ENCODE measurements at regions not wholly inside any gene's neighbourhood (a gene's known extent, or its start where the extent isn't known, plus 50 kb on each side); places are given as distances from the start of the nearest gene placed in this dataset.

DNA sequence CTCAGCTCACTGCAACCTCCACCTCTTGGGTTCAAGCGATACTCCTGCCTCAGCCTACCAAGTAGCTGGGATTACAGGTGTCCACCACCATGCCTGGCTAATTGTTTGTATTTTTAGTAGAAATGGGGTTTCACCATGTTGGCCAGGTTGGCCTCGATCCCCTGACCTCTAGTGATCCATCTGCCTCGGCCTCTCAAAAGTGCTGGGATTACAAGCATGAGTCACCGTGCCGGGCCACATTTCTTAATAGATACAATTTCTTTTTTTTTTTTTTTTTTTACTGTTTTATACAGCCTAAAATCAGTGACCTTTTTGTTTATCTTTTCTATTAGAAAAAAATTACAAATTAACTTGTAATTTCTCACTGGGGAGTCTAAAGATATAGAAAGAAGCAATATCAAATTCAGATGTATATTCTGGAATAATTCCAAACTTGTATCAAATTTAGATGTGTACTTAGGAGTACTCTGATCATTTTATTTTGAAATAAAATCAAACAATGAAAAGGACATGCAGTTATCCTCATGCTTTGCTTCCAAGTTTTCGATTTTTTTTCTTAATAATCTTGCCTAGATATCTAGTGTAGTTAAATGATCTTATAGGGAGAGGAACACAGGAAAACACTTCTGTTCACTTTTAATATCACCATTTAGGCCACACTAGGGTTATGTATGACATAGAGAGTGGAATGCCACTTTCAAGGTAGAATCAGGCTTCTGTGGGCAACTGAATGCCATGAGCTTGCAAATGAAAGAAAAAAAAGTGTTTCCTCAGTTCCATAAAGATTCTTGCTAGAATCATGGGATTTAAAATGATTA lies 1089.3 kb downstream of the SUCLG1 start:
- TF ChIP-seq SP3 (tag by site-specific recombination; IDR thresholded peaks at IDR 0.05) = no peak
- no peak for TF ChIP-seq FEZF1 (tag by site-specific recombination; IDR thresholded peaks at IDR 0.05)
- TF ChIP-seq, protein P1, sequence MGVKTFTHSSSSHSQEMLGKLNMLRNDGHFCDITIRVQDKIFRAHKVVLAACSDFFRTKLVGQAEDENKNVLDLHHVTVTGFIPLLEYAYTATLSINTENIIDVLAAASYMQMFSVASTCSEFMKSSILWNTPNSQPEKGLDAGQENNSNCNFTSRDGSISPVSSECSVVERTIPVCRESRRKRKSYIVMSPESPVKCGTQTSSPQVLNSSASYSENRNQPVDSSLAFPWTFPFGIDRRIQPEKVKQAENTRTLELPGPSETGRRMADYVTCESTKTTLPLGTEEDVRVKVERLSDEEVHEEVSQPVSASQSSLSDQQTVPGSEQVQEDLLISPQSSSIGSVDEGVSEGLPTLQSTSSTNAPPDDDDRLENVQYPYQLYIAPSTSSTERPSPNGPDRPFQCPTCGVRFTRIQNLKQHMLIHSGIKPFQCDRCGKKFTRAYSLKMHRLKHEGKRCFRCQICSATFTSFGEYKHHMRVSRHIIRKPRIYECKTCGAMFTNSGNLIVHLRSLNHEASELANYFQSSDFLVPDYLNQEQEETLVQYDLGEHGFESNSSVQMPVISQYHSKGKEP (tag by site-specific recombination; IDR thresholded peaks at IDR 0.05) = no peak
- no peak for TF ChIP-seq ZNF114 (tag by site-specific recombination; IDR thresholded peaks at IDR 0.05)
- no peak for TF ChIP-seq ZNF555 (tag by site-specific recombination; conservative IDR thresholded peaks at IDR 0.05)
- no peak for TF ChIP-seq ZNF549 (tag by site-specific recombination; IDR thresholded peaks at IDR 0.05)
- no peak for TF ChIP-seq ZNF558 (tag by site-specific recombination; IDR thresholded peaks at IDR 0.05)
- Histone ChIP-seq H3K4me3 (ENCODE audit: low read depth, low read length) (no peak overlapping the region), H3K36me3 (ENCODE audit: control insufficient read depth in 2 of 2, insufficient read depth in 1 of 2, low read length in 2 of 2) (no peaks in the 10 kb centered on the region), H3K27ac (ENCODE audit: extremely low read depth, low read depth, low read length) (no peak overlapping the region), H3K4me1 (ENCODE audit: control insufficient read depth, insufficient read depth, low read length) (no peaks in the 10 kb centered on the region), H3K9me3 (ENCODE audit: control insufficient read depth, insufficient read depth, low read depth, low read length) (no peaks in the 10 kb centered on the region)
- ChIA-PET POLR2A (no interaction called here), CTCF (no interaction called here)

DNA sequence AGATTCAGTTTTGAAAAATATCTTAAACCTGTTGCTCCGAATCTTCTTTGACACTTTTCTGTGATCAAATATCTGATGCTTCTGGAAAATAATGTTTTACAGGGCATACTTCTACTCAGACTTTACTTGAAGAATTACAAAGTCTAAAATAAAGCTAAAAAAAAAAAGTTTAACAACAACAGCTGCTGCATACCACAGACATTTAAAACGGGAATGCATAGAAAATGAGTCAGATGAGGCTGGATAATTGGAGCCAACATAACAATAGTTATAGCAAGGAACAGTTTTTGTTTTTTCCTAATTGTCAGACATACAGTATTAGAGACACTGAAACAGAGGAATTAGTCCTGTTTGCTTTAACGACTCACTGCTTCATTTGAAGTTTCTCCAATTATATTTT lies 1090.2 kb downstream of the SUCLG1 start:
- TF ChIP-seq, protein P2, sequence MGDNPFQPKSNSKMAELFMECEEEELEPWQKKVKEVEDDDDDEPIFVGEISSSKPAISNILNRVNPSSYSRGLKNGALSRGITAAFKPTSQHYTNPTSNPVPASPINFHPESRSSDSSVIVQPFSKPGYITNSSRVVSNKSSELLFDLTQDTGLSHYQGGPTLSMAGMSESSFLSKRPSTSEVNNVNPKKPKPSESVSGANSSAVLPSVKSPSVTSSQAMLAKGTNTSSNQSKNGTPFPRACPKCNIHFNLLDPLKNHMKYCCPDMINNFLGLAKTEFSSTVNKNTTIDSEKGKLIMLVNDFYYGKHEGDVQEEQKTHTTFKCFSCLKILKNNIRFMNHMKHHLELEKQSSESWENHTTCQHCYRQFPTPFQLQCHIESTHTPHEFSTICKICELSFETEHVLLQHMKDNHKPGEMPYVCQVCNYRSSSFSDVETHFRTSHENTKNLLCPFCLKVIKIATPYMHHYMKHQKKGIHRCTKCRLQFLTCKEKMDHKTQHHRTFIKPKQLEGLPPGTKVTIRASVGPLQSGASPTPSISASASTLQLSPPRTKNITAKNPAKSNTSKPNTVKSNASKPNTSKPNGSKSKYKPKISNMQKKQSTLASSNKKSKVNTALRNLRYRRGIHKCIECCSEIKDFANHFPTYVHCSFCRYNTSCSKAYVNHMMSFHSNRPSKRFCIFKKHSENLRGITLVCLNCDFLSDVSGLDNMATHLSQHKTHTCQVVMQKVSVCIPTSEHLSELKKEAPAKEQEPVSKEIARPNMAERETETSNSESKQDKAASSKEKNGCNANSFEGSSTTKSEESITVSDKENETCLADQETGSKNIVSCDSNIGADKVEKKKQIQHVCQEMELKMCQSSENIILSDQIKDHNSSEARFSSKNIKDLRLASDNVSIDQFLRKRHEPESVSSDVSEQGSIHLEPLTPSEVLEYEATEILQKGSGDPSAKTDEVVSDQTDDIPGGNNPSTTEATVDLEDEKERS (tag by site-specific recombination; IDR thresholded peaks at IDR 0.05) = no peak
- Histone ChIP-seq H3K27ac (ENCODE audit: extremely low read depth, low read depth, low read length) (no peak overlapping the region), H3K9me3 (ENCODE audit: control insufficient read depth, insufficient read depth, low read depth, low read length) (no peaks in the 10 kb centered on the region), H3K4me3 (ENCODE audit: low read depth, low read length) (no peak overlapping the region), H3K4me1 (ENCODE audit: control insufficient read depth, insufficient read depth, low read length) (no peaks in the 10 kb centered on the region), H3K36me3 (ENCODE audit: control insufficient read depth in 2 of 2, insufficient read depth in 1 of 2, low read length in 2 of 2) (no peaks in the 10 kb centered on the region)
- ChIA-PET POLR2A (no interaction called here), CTCF (no interaction called here)

DNA sequence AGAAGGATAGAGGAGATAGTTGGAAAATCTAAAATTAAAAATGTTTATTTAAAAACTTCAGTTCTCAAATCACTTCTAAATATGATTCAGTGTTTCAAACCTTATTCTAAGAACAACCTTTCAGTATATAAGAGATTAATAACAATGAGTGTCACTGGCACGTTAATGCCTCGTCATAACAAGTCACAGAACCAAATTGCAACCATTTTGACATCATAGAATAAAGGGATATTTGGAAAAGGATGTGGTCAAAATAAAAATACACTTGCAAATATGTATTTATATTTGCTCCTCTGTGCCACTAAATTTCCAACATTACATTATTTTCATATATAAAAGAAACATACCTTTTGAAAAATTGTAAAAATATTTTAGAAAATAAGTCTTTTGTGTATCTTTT lies 1090.6 kb downstream of the SUCLG1 start:
- H3K9me3 ChIP-seq (ENCODE audit: control insufficient read depth, insufficient read depth, low read depth, low read length) = no peaks in the 10 kb centered on the region
- H3K4me3 ChIP-seq (ENCODE audit: low read depth, low read length) = no peak overlapping the region
- TF ChIP-seq, protein P3, sequence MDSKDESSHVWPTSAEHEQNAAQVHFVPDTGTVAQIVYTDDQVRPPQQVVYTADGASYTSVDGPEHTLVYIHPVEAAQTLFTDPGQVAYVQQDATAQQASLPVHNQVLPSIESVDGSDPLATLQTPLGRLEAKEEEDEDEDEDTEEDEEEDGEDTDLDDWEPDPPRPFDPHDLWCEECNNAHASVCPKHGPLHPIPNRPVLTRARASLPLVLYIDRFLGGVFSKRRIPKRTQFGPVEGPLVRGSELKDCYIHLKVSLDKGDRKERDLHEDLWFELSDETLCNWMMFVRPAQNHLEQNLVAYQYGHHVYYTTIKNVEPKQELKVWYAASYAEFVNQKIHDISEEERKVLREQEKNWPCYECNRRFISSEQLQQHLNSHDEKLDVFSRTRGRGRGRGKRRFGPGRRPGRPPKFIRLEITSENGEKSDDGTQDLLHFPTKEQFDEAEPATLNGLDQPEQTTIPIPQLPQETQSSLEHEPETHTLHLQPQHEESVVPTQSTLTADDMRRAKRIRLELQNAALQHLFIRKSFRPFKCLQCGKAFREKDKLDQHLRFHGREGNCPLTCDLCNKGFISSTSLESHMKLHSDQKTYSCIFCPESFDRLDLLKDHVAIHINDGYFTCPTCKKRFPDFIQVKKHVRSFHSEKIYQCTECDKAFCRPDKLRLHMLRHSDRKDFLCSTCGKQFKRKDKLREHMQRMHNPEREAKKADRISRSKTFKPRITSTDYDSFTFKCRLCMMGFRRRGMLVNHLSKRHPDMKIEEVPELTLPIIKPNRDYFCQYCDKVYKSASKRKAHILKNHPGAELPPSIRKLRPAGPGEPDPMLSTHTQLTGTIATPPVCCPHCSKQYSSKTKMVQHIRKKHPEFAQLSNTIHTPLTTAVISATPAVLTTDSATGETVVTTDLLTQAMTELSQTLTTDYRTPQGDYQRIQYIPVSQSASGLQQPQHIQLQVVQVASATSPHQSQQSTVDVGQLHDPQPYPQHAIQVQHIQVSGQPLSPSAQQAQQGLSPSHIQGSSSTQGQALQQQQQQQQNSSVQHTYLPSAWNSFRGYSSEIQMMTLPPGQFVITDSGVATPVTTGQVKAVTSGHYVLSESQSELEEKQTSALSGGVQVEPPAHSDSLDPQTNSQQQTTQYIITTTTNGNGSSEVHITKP (tag by site-specific recombination; IDR thresholded peaks at IDR 0.05) = no peak
- TF ChIP-seq, protein P4, sequence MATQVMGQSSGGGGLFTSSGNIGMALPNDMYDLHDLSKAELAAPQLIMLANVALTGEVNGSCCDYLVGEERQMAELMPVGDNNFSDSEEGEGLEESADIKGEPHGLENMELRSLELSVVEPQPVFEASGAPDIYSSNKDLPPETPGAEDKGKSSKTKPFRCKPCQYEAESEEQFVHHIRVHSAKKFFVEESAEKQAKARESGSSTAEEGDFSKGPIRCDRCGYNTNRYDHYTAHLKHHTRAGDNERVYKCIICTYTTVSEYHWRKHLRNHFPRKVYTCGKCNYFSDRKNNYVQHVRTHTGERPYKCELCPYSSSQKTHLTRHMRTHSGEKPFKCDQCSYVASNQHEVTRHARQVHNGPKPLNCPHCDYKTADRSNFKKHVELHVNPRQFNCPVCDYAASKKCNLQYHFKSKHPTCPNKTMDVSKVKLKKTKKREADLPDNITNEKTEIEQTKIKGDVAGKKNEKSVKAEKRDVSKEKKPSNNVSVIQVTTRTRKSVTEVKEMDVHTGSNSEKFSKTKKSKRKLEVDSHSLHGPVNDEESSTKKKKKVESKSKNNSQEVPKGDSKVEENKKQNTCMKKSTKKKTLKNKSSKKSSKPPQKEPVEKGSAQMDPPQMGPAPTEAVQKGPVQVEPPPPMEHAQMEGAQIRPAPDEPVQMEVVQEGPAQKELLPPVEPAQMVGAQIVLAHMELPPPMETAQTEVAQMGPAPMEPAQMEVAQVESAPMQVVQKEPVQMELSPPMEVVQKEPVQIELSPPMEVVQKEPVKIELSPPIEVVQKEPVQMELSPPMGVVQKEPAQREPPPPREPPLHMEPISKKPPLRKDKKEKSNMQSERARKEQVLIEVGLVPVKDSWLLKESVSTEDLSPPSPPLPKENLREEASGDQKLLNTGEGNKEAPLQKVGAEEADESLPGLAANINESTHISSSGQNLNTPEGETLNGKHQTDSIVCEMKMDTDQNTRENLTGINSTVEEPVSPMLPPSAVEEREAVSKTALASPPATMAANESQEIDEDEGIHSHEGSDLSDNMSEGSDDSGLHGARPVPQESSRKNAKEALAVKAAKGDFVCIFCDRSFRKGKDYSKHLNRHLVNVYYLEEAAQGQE (tag by site-specific recombination; IDR thresholded peaks at IDR 0.05) = no peak
- TF ChIP-seq KLF9 (tag by site-specific recombination; IDR thresholded peaks at IDR 0.05; ENCODE audit: low read depth) (no peak), REPIN1 (tag by site-specific recombination; IDR thresholded peaks at IDR 0.05; ENCODE audit: low read depth) (no peak), YY1 (tag by site-specific recombination; IDR thresholded peaks at IDR 0.05) (no peak)
- ChIA-PET POLR2A (no interaction called here), CTCF (no interaction called here)
- no peaks in the 10 kb centered on the region for H3K4me1 ChIP-seq (ENCODE audit: control insufficient read depth, insufficient read depth, low read length)
- no peak overlapping the region for H3K27ac ChIP-seq (ENCODE audit: extremely low read depth, low read depth, low read length)
- H3K36me3 ChIP-seq (ENCODE audit: control insufficient read depth in 2 of 2, insufficient read depth in 1 of 2, low read length in 2 of 2) = no peaks in the 10 kb centered on the region

All from HEK293 (cell line).